Adrenal gland (tissue), 5 donors: ENCODE measurements at regions not wholly inside any gene's neighbourhood (a gene's known extent, or its start where the extent isn't known, plus 50 kb on each side); places are given as distances from the start of the nearest gene placed in this dataset.

Experiments
- POLR2A ChIP-seq, 2 donors: fragments of 450-650 bp; IDR thresholded peaks; one replicate each; pipeline ENCODE4 v1.6.1; 2017; ENCODE audit warnings: antibody characterized with exemption in 2 of 2, mild to moderate bottlenecking in 2 of 2, moderate library complexity in 1 of 2
- TF ChIP-seq, protein P1 (sequence below), 6 experiments: fragments of 450-650 bp in 4 of 6; fragments of 200-600 bp in 2 of 6; sonication (generic) in 1 of 6; IDR thresholded peaks; 1 replicate in 5 of 6; 2 replicates in 1 of 6; pipeline versions ENCODE4 v1.5.1 to v1.8.0; 2016 to 2021; ENCODE audit warnings: antibody characterized with exemption in 6 of 6, mild to moderate bottlenecking in 2 of 6, moderate library complexity in 1 of 6
- donor health status: DM: no; HTN: no; CAD: no.

DNA sequence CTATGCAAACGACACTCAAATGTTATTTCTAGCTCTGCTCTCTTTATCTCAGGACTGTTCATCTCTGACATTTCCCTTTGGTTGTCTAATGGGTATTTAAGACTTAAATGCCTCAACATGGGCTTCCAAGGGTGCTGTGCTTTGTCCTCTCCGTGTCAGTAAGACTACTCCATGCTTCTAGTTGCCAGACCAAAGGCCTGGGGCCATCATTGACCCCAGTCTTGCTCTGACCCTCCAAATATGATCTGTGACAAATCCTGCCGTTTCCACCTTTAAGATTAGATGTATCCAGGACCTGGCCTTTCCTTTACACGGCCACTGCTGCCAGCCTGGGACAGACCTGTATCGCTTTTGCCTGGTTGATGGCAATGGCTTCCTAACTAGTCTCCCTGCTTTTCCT, 126.3 kb upstream of the DYRK2 start:
- TF ChIP-seq, protein P1, sequence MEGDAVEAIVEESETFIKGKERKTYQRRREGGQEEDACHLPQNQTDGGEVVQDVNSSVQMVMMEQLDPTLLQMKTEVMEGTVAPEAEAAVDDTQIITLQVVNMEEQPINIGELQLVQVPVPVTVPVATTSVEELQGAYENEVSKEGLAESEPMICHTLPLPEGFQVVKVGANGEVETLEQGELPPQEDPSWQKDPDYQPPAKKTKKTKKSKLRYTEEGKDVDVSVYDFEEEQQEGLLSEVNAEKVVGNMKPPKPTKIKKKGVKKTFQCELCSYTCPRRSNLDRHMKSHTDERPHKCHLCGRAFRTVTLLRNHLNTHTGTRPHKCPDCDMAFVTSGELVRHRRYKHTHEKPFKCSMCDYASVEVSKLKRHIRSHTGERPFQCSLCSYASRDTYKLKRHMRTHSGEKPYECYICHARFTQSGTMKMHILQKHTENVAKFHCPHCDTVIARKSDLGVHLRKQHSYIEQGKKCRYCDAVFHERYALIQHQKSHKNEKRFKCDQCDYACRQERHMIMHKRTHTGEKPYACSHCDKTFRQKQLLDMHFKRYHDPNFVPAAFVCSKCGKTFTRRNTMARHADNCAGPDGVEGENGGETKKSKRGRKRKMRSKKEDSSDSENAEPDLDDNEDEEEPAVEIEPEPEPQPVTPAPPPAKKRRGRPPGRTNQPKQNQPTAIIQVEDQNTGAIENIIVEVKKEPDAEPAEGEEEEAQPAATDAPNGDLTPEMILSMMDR (IDR thresholded peaks at IDR 0.05): no peak
- no peak for TF ChIP-seq POLR2A (IDR thresholded peaks at IDR 0.05)
